OCI-LY1 (cell line): ENCODE measurements at regions not wholly inside any gene's neighbourhood (a gene's known extent, or its start where the extent isn't known, plus 50 kb on each side); places are given as distances from the start of the nearest gene placed in this dataset.
"Not testable (repeated sequence)": the region's sequence is repeated elsewhere in the genome, so short reads cannot be mapped to it uniquely, and the experiment has no call there.

Source experiments
- H2AFZ ChIP-seq: fragments of 200-600 bp; sonication (generic), shearing (Covaris generic); 2 replicates; pipeline ENCODE4 v1.6.0; 2014; ENCODE audit warnings: antibody characterized with exemption, mild to moderate bottlenecking, low read length
- H3F3A ChIP-seq: fragments of 200-600 bp; sonication (generic), shearing (Covaris generic); 2 replicates; pipeline ENCODE4 v1.6.0; 2014; ENCODE audit warnings: mild to moderate bottlenecking, antibody characterized with exemption, low read length, moderate library complexity; ENCODE audit not compliant: insufficient read depth
- H3K27ac ChIP-seq: fragments of 200-600 bp; sonication (generic); 2 replicates; pipeline ENCODE4 v1.5.1; 2014; ENCODE audit warnings: low read length, mixed run types, mild to moderate bottlenecking, low read depth; ENCODE audit not compliant: poor library complexity, severe bottlenecking
- H3K27me3 ChIP-seq: fragments of 200-600 bp; sonication (generic); 2 replicates; pipeline ENCODE4 v1.6.0; 2014; ENCODE audit warnings: antibody characterized with exemption, mild to moderate bottlenecking, low read length, moderate library complexity; ENCODE audit not compliant: insufficient read depth
- H3K36me3 ChIP-seq: fragments of 200-600 bp; sonication (generic); 2 replicates; pipeline ENCODE4 v1.6.1; 2014; ENCODE audit warnings: mild to moderate bottlenecking, antibody characterized with exemption, low read length, moderate library complexity, mixed read lengths; ENCODE audit not compliant: insufficient read depth
- H3K4me1 ChIP-seq: fragments of 200-600 bp; sonication (generic); 2 replicates; pipeline ENCODE4 v1.5.1; 2014; ENCODE audit warnings: mild to moderate bottlenecking, low read length, moderate library complexity; ENCODE audit not compliant: insufficient read depth, severe bottlenecking
- H3K4me2 ChIP-seq: fragments of 200-600 bp; sonication (generic), shearing (Covaris generic); 2 replicates; pipeline ENCODE4 v1.6.1; 2014; ENCODE audit warnings: low read length
- H3K4me3 ChIP-seq: fragments of 200-600 bp; sonication (generic); 2 replicates; pipeline ENCODE4 v1.5.1; 2014; ENCODE audit warnings: low read length, low read depth, mild to moderate bottlenecking, mixed read lengths; ENCODE audit not compliant: poor library complexity, severe bottlenecking
- H3K79me2 ChIP-seq: fragments of 200-600 bp; shearing (Covaris generic); 2 replicates; pipeline ENCODE4 v1.6.1; 2016; ENCODE audit warnings: mixed run types, low read length, mixed read lengths; ENCODE audit not compliant: insufficient read depth
- H3K9ac ChIP-seq: fragments of 200-600 bp; sonication (generic), shearing (Covaris generic); 2 replicates; pipeline ENCODE4 v1.6.1; 2014; ENCODE audit warnings: mild to moderate bottlenecking, low read length, mixed read lengths
- H3K9me2 ChIP-seq: fragments of 200-600 bp; sonication (generic), shearing (Covaris generic); 2 replicates; pipeline ENCODE4 v1.6.1; 2014; ENCODE audit warnings: low read depth, mild to moderate bottlenecking, low read length, mixed read lengths
- H3K9me3 ChIP-seq: fragments of 200-600 bp; shearing (Covaris generic); 2 replicates; pipeline ENCODE4 v1.6.1; 2014; ENCODE audit warnings: low read length, mixed read lengths
- H4K20me1 ChIP-seq: fragments of 200-600 bp; sonication (generic), shearing (Covaris generic); 2 replicates; pipeline ENCODE4 v1.6.0; 2016; ENCODE audit warnings: mild to moderate bottlenecking, low read length; ENCODE audit not compliant: insufficient read depth
- CTCF ChIP-seq: fragments of 200-600 bp; sonication (generic), shearing (Covaris generic); IDR thresholded peaks from 2 replicates; pipeline ENCODE4 v1.5.1; 2017; ENCODE audit warnings: mild to moderate bottlenecking, antibody characterized with exemption, low read length, moderate library complexity, mixed read lengths
- EZH2 ChIP-seq: fragments of 200-600 bp; sonication (generic), shearing (Covaris generic); IDR thresholded peaks from 2 replicates; pipeline ENCODE4 v1.8.0; 2017; ENCODE audit warnings: borderline replicate concordance, mixed run types, mild to moderate bottlenecking, antibody characterized with exemption, low read length, moderate library complexity, mixed read lengths

GRCh38 chr14:106001277-106001676 lies 474.9 kb downstream of the TMEM121 start:
- not testable (repeated sequence) for H3K27ac ChIP-seq, H3K4me1 ChIP-seq, H4K20me1 ChIP-seq, H3K79me2 ChIP-seq, H3K4me2 ChIP-seq, H3K27me3 ChIP-seq, H3K36me3 ChIP-seq, H3K9me3 ChIP-seq, H3K4me3 ChIP-seq, H2AFZ ChIP-seq, H3F3A ChIP-seq, H3K9me2 ChIP-seq, H3K9ac ChIP-seq
- 0 out of 2 replicates have a peak, but pooled peaks have one; percentile 5 for TF ChIP-seq CTCF

GRCh38 chr14:106003351-106003750 lies 477.0 kb downstream of the TMEM121 start:
- H2AFZ ChIP-seq, result no peak overlapping the region
- no peak overlapping the region for H3K4me2 ChIP-seq

GRCh38 chr14:106004937-106005795 lies 478.8 kb downstream of the TMEM121 start:
- not testable (repeated sequence) for H3K4me2 ChIP-seq, H3K9me2 ChIP-seq, H3K9ac ChIP-seq, H3K27ac ChIP-seq, H3K27me3 ChIP-seq, H3K36me3 ChIP-seq, H3K4me1 ChIP-seq, H3K4me3 ChIP-seq, H3F3A ChIP-seq, H3K9me3 ChIP-seq, H3K79me2 ChIP-seq, H4K20me1 ChIP-seq, H2AFZ ChIP-seq

More at GRCh38 chr14:106003351-106003750, 477.0 kb downstream of the TMEM121 start:
- no peaks in the 10 kb centered on the region for H3F3A ChIP-seq
- no peaks in the 10 kb centered on the region for H3K4me1 ChIP-seq
- H3K27ac ChIP-seq, result no peak overlapping the region
- H3K9ac ChIP-seq, result no peak overlapping the region
- TF ChIP-seq CTCF (no peak), EZH2 (no peak)
- H3K27me3 ChIP-seq, result no peaks in the 10 kb centered on the region
- no peak overlapping the region for H3K4me3 ChIP-seq
- no peaks in the 10 kb centered on the region for H3K79me2 ChIP-seq
- H3K9me3 ChIP-seq, result no peaks in the 10 kb centered on the region
- no peaks in the 10 kb centered on the region for H4K20me1 ChIP-seq
- H3K9me2 ChIP-seq, result no peaks in the 10 kb centered on the region
- H3K36me3 ChIP-seq, result no peaks in the 10 kb centered on the region

GRCh38 chr14:106006043-106006442 lies 479.7 kb downstream of the TMEM121 start:
- not testable (repeated sequence) for H3K36me3 ChIP-seq, H3K9me2 ChIP-seq, H3K4me1 ChIP-seq, H3K4me3 ChIP-seq, H2AFZ ChIP-seq, H3K9ac ChIP-seq, H3K9me3 ChIP-seq, H4K20me1 ChIP-seq, H3K27ac ChIP-seq, H3K4me2 ChIP-seq, H3F3A ChIP-seq, H3K27me3 ChIP-seq, H3K79me2 ChIP-seq
- TF ChIP-seq CTCF, result peak; percentile 64

GRCh38 chr14:106006716-106007115 lies 480.3 kb downstream of the TMEM121 start:
- not testable (repeated sequence) for H3K27me3 ChIP-seq, H3K9me2 ChIP-seq, H3K27ac ChIP-seq, H3K9me3 ChIP-seq, H3K36me3 ChIP-seq, H3K4me1 ChIP-seq, H2AFZ ChIP-seq, H3K9ac ChIP-seq, H3K79me2 ChIP-seq, H3F3A ChIP-seq, H3K4me2 ChIP-seq, H3K4me3 ChIP-seq, H4K20me1 ChIP-seq
